ENCODE measurements at regions not wholly inside any gene's neighbourhood (a gene's known extent, or its start where the extent isn't known, plus 50 kb on each side); places are given as distances from the start of the nearest gene placed in this dataset.

GRCh38 chr2:166675553-166675952 lies 181.5 kb upstream of the SCN7A start:
- BruUV-seq (replicated peaks): no TSS peak
- Histone ChIP-seq H3K27ac (ENCODE audit: control insufficient read depth, insufficient read depth) (no peak overlapping the region), H3K36me3 (ENCODE audit: control insufficient read depth in 2 of 2, insufficient read depth in 2 of 2, low read length in 1 of 2) (no peaks in the 10 kb centered on the region), H4K20me1 (ENCODE audit: control insufficient read depth, insufficient read depth) (no peaks in the 10 kb centered on the region), H3K27me3 (replicated peaks in 1 of 2; ENCODE audit: control insufficient read depth in 2 of 2, insufficient read depth in 2 of 2, low read length in 1 of 2) (no peaks in the 10 kb centered on the region), H3K4me1 (ENCODE audit: control insufficient read depth, insufficient read depth, low read length) (no peaks in the 10 kb centered on the region), H3K9me3 (replicated peaks; ENCODE audit: control insufficient read depth, insufficient read depth, low read length) (no peaks in the 10 kb centered on the region), H3K9ac (ENCODE audit: control insufficient read depth, insufficient read depth, low read length) (no peak overlapping the region), H2AFZ (ENCODE audit: control insufficient read depth, low read depth, low read length) (no peak overlapping the region), H3K4me2 (ENCODE audit: control insufficient read depth, insufficient read depth) (no peak overlapping the region), H3K79me2 (ENCODE audit: control insufficient read depth, insufficient read depth, low read length) (no peaks in the 10 kb centered on the region), H3K4me3 (no peak overlapping the region)
- 21% methylated on average over 3 of the region's 3 CpGs for WGBS (ENCODE audit: insufficient coverage, insufficient replicate concordance, low lambda C conversion rate, missing lambda C conversion rate)
- ATAC-seq: no peak
- no peak for DNase-seq (ENCODE audit: low read depth, low spot score)
- SMC1A ChIA-PET (ENCODE audit: uncharacterized antibody, unreplicated experiment): interaction anchor here (1.4 kb wide), 1 partner anchor 16 kb away, joined by 3 read pairs; no protein-coding TSS in a partner anchor
- in situ Hi-C loops (cut with MboI) (no loop called here), intact Hi-C loops (cut with micrococcal nuclease; ENCODE audit: unreplicated experiment) (no loop called here)
- POLR2A ChIA-PET: no interaction called here
- FAIRE-seq: no peak
- CTCF ChIA-PET: no interaction called here
- RAD21 ChIA-PET (ENCODE audit: unreplicated experiment): no interaction called here
- TF ChIP-seq RELB (IDR thresholded peaks at IDR 0.05; ENCODE audit: low read depth) (no peak), ZSCAN29 (IDR thresholded peaks at IDR 0.05) (no peak), PKNOX1 (IDR thresholded peaks at IDR 0.05) (no peak), FOS (IDR thresholded peaks at IDR 0.05; ENCODE audit: borderline replicate concordance, extremely low read depth, insufficient read length) (no peak), SKIL (IDR thresholded peaks at IDR 0.05; ENCODE audit: low read depth, poor library complexity, severe bottlenecking) (no peak), HDGF (IDR thresholded peaks at IDR 0.05) (no peak), NKRF (conservative IDR thresholded peaks at IDR 0.05) (no peak), TCF3 (IDR thresholded peaks at IDR 0.05; ENCODE audit: borderline replicate concordance, insufficient read depth, low read depth, low read length) (no peak), SMAD5 (IDR thresholded peaks at IDR 0.05; ENCODE audit: low read depth) (no peak), NR2C2 (IDR thresholded peaks at IDR 0.05; ENCODE audit: borderline replicate concordance, control insufficient read depth, insufficient read length, low read depth) (no peak), JUNB (IDR thresholded peaks at IDR 0.05) (no peak), BACH1 (IDR thresholded peaks at IDR 0.05; ENCODE audit: borderline replicate concordance) (no peak), ZBTB33 (IDR thresholded peaks at IDR 0.05) (no peak), CHD1 (IDR thresholded peaks at IDR 0.05; ENCODE audit: low read depth, low read length) (no peak)
